H9 (cell line): ENCODE measurements at regions not wholly inside any gene's neighbourhood (a gene's known extent, or its start where the extent isn't known, plus 50 kb on each side); places are given as distances from the start of the nearest gene placed in this dataset.

ENCODE experiments used
- DNase-seq: peaks from one replicate; pipeline ENCODE4 v3.0.0-alpha.2; 2017
- H2AFZ ChIP-seq: one replicate; pipeline ENCODE4 v1.6.1; 2013; ENCODE audit warnings: mild to moderate bottlenecking, low read length, control low read depth, moderate library complexity
- H2AK5ac ChIP-seq: 2 replicates; pipeline ENCODE4 v1.6.1; 2013; ENCODE audit warnings: low read length, control low read depth, mixed read lengths; ENCODE audit not compliant: insufficient read length
- H2BK120ac ChIP-seq: one replicate; pipeline ENCODE4 v1.6.1; 2013; ENCODE audit warnings: low read depth, mild to moderate bottlenecking, low read length, control low read depth, inconsistent platforms; ENCODE audit not compliant: poor library complexity, severe bottlenecking
- H2BK12ac ChIP-seq: 2 replicates; pipeline ENCODE4 v1.6.1; 2013; ENCODE audit warnings: low read length, control low read depth, mixed read lengths, low read depth; ENCODE audit not compliant: insufficient read length
- H2BK15ac ChIP-seq: 2 replicates; pipeline ENCODE4 v1.6.1; 2013; ENCODE audit warnings: low read depth, low read length, control low read depth
- H2BK20ac ChIP-seq: one replicate; pipeline ENCODE4 v1.6.1; 2013; ENCODE audit warnings: low read depth, mild to moderate bottlenecking, low read length, control low read depth, inconsistent platforms; ENCODE audit not compliant: poor library complexity, severe bottlenecking
- H2BK5ac ChIP-seq: 2 replicates; pipeline ENCODE4 v1.6.1; 2013; ENCODE audit warnings: low read length, control low read depth, mixed read lengths; ENCODE audit not compliant: insufficient read length
- H3K14ac ChIP-seq: 2 replicates; pipeline ENCODE4 v1.6.1; 2013; ENCODE audit warnings: low read length, control low read depth; ENCODE audit not compliant: insufficient read depth
- H3K18ac ChIP-seq: 2 replicates; pipeline ENCODE4 v1.6.1; 2013; ENCODE audit warnings: low read depth, mild to moderate bottlenecking, mixed read lengths, low read length, control low read depth; ENCODE audit not compliant: insufficient read length
- H3K23ac ChIP-seq: 2 replicates; pipeline ENCODE4 v1.6.1; 2013; ENCODE audit warnings: low read length, control low read depth, mixed read lengths, low read depth; ENCODE audit not compliant: insufficient read length
- H3K23me2 ChIP-seq: 2 replicates; pipeline ENCODE4 v1.6.1; 2013; ENCODE audit warnings: low read depth, mild to moderate bottlenecking, mixed read lengths, low read length, control low read depth; ENCODE audit not compliant: insufficient read length, poor library complexity, severe bottlenecking
- H3K27ac ChIP-seq: 2 replicates; pipeline ENCODE4 v1.5.1; 2013; ENCODE audit warnings: low read length, control low read depth, mixed read lengths, low read depth; ENCODE audit not compliant: insufficient read length
- H3K27me3 ChIP-seq: 2 replicates; pipeline ENCODE4 v1.6.1; 2013; ENCODE audit warnings: low read length, control low read depth, inconsistent platforms; ENCODE audit not compliant: insufficient read depth
- H3K4ac ChIP-seq: 2 replicates; pipeline ENCODE4 v1.6.1; 2013; ENCODE audit warnings: low read depth, mild to moderate bottlenecking, control low read depth, inconsistent platforms, low read length, moderate library complexity
- H3K4me1 ChIP-seq: 2 replicates; pipeline ENCODE4 v1.6.1; 2013; ENCODE audit warnings: low read length, control low read depth, inconsistent platforms; ENCODE audit not compliant: insufficient read depth
- H3K4me2 ChIP-seq: 2 replicates; pipeline ENCODE4 v1.6.1; 2013; ENCODE audit warnings: low read length, control low read depth, mixed read lengths; ENCODE audit not compliant: insufficient read length, insufficient read depth
- H3K56ac ChIP-seq: 2 replicates; pipeline ENCODE4 v1.6.1; 2013; ENCODE audit warnings: low read depth, mild to moderate bottlenecking, mixed read lengths, low read length, control low read depth; ENCODE audit not compliant: insufficient read length
- H3K79me1 ChIP-seq: 2 replicates; pipeline ENCODE4 v1.6.1; 2013; ENCODE audit warnings: low read depth, mild to moderate bottlenecking, moderate library complexity, low read length, control low read depth, inconsistent platforms; ENCODE audit not compliant: insufficient read depth, poor library complexity, severe bottlenecking
- H3K79me2 ChIP-seq: 2 replicates; pipeline ENCODE4 v1.6.1; 2013; ENCODE audit warnings: low read length, control low read depth, inconsistent platforms; ENCODE audit not compliant: insufficient read depth
- H3K9ac ChIP-seq: 2 replicates; pipeline ENCODE4 v1.6.1; 2013; ENCODE audit warnings: low read length, control low read depth, mixed read lengths; ENCODE audit not compliant: insufficient read length; ENCODE audit errors: extremely low read depth
- H3K9me3 ChIP-seq: one replicate; pipeline ENCODE4 v1.6.1; 2013; ENCODE audit warnings: low read depth, low read length, inconsistent platforms; ENCODE audit not compliant: control insufficient read depth
- H3T11ph ChIP-seq: one replicate; pipeline ENCODE4 v1.6.1; 2013; ENCODE audit warnings: mild to moderate bottlenecking, low read length, control low read depth, inconsistent platforms
- H4K20me1 ChIP-seq: one replicate; pipeline ENCODE4 v1.6.1; 2013; ENCODE audit not compliant: control insufficient read depth, insufficient read length, insufficient read depth
- H4K5ac ChIP-seq: 2 replicates; pipeline ENCODE4 v1.6.1; 2013; ENCODE audit warnings: low read depth, mild to moderate bottlenecking, mixed read lengths, low read length, control low read depth; ENCODE audit not compliant: insufficient read length
- H4K8ac ChIP-seq: replicated peaks from 2 replicates; pipeline ENCODE4 v1.6.1; 2013; ENCODE audit warnings: low read length, control low read depth, mixed read lengths, low read depth; ENCODE audit not compliant: insufficient read length
- H4K91ac ChIP-seq: 2 replicates; pipeline ENCODE4 v1.6.1; 2013; ENCODE audit warnings: low read depth, mild to moderate bottlenecking, moderate library complexity, mixed read lengths, low read length, control low read depth; ENCODE audit not compliant: insufficient read length
- H3K27ac Mint-ChIP-seq, 3 experiments: 2 replicates in 2 of 3; 3 replicates in 1 of 3; pipeline ENCODE4 v1.8.0; 2020 to 2021; ENCODE audit warnings: mixed read lengths in 3 of 3, mild to moderate bottlenecking in 1 of 3, moderate library complexity in 1 of 3
- H3K27me3 Mint-ChIP-seq: 2 replicates; pipeline ENCODE4 v1.8.0; 2021; ENCODE audit warnings: low read depth, mild to moderate bottlenecking, moderate library complexity, mixed read lengths
- H3K36me3 Mint-ChIP-seq, 3 experiments: 2 replicates in 2 of 3; 3 replicates in 1 of 3; pipeline ENCODE4 v1.8.0; 2020 to 2021; ENCODE audit warnings: low read depth in 3 of 3, mixed read lengths in 3 of 3; ENCODE audit not compliant: insufficient read depth in 1 of 3
- H3K4me1 Mint-ChIP-seq, 2 experiments: 2 replicates each; pipeline ENCODE4 v1.8.0; 2020; ENCODE audit warnings: mixed read lengths in 2 of 2
- H3K4me3 Mint-ChIP-seq, 2 experiments: 2 replicates in 1 of 2; 3 replicates in 1 of 2; pipeline ENCODE4 v1.8.0; 2020 to 2021; ENCODE audit warnings: mild to moderate bottlenecking in 2 of 2, mixed read lengths in 2 of 2, moderate library complexity in 1 of 2
- H3K9me3 Mint-ChIP-seq, 2 experiments: 2 replicates in 1 of 2; 3 replicates in 1 of 2; pipeline ENCODE4 v1.8.0; 2020; ENCODE audit warnings: mild to moderate bottlenecking in 2 of 2, mixed read lengths in 2 of 2, moderate library complexity in 1 of 2
- WGBS: extraction: QIAGEN DNeasy Blood & Tissue Kit; methylation state at CpG from one replicate; pipeline ENCODE4 v1.1.7; 2013; ENCODE audit warnings: missing lambda C conversion rate, low lambda C conversion rate, mixed read lengths; ENCODE audit not compliant: insufficient read length; ENCODE audit errors: extremely low coverage; 5-methylcytosine and 5-hydroxymethylcytosine counted together
- TF ChIP-seq, protein P1 (sequence below): fragments of 200-600 bp; sonication (generic); conservative IDR thresholded peaks from 3 replicates; pipeline ENCODE4 v1.8.0; 2021; ENCODE audit warnings: antibody characterized with exemption, mild to moderate bottlenecking

- Histone ChIP-seq H3K27me3 (no peaks in the 10 kb centered on the region), H2AK5ac (no peak overlapping the region), H3K79me1 (no peaks in the 10 kb centered on the region), H3K18ac (no peak overlapping the region), H4K91ac (no peak overlapping the region), H3K9ac (no peak overlapping the region), H3K23me2 (no peaks in the 10 kb centered on the region), H2AFZ (no peak overlapping the region), H2BK5ac (no peak overlapping the region), H2BK15ac (no peak overlapping the region), H4K5ac (no peak overlapping the region), H3K14ac (no peak overlapping the region; the same call in 1 of the 2 replicates), H3K4me1 (no peaks in the 10 kb centered on the region), H3K27ac (no peak overlapping the region), H3K79me2 (no peaks in the 10 kb centered on the region), H2BK20ac (no peak overlapping the region), H2BK12ac (no peak overlapping the region), H3T11ph (no peak overlapping the region), H3K56ac (no peak overlapping the region), H2BK120ac (no peak overlapping the region), H3K23ac (no peak overlapping the region), H3K9me3 (no peaks in the 10 kb centered on the region), H3K4ac (no peak overlapping the region), H4K8ac (no peak overlapping the region), H4K20me1 (no peaks in the 10 kb centered on the region), H3K4me2 (no peak overlapping the region)
- Mint-ChIP-seq H3K27ac (no peak overlapping the region), H3K27me3 (no peaks in the 10 kb centered on the region), H3K4me1 (peaks cover 0 to 3% of the 10 kb centered on the region in 2 experiments; a peak in 3 of 4 replicates), H3K9me3 (peaks cover 3 to 6% of the 10 kb centered on the region in 2 experiments; a peak in 3 of 5 replicates), H3K36me3 (peaks cover 3 to 9% (median 8%) of the 10 kb centered on the region in 3 experiments; a peak in 6 of 7 replicates), H3K4me3 (no peak overlapping the region)
- no CpG with 5 or more reads among the region's 11 CpGs for WGBS
- DNase-seq, result no peak
- TF ChIP-seq, protein P1, sequence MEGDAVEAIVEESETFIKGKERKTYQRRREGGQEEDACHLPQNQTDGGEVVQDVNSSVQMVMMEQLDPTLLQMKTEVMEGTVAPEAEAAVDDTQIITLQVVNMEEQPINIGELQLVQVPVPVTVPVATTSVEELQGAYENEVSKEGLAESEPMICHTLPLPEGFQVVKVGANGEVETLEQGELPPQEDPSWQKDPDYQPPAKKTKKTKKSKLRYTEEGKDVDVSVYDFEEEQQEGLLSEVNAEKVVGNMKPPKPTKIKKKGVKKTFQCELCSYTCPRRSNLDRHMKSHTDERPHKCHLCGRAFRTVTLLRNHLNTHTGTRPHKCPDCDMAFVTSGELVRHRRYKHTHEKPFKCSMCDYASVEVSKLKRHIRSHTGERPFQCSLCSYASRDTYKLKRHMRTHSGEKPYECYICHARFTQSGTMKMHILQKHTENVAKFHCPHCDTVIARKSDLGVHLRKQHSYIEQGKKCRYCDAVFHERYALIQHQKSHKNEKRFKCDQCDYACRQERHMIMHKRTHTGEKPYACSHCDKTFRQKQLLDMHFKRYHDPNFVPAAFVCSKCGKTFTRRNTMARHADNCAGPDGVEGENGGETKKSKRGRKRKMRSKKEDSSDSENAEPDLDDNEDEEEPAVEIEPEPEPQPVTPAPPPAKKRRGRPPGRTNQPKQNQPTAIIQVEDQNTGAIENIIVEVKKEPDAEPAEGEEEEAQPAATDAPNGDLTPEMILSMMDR, result no peak
These were observed 79.5 kb downstream of the DISP1 start for GRCh38 chr1:222894331-222894730.
